GM12878 (cell line): ENCODE measurements at regions not wholly inside any gene's neighbourhood (a gene's known extent, or its start where the extent isn't known, plus 50 kb on each side); places are given as distances from the start of the nearest gene placed in this dataset.

ENCODE experiments used
- ATAC-seq: fragments of 200-7000 bp; cut with Tn5 transposase; 3 replicates; pipeline ENCODE4 v1.9.1; 2020; ENCODE audit warnings: mild to moderate bottlenecking, moderate library complexity
- BruUV-seq: library from RNA; stranded (reverse); fragments of 400-500 nt; replicated peaks from 2 replicates; lab custom pipeline; 2021; lab: Mats Ljungman, UMichigan
- CTCF ChIA-PET: fragments of 300-600 bp; sonication (Branson Sonifier 250); formaldehyde crosslinking; extraction: SDS; loops from one replicate; lab custom pipeline; 2021; ENCODE audit warnings: inconsistent platforms; lab: Yijun Ruan, JAX
- POLR2A ChIA-PET: fragments of 350-600 bp; formaldehyde crosslinking; extraction: SDS; loops from one replicate; lab custom pipeline; 2021; ENCODE audit warnings: inconsistent platforms; lab: Charles Lee
- RAD21 ChIA-PET: fragments of 300-600 bp; sonication (Branson Sonifier 250); formaldehyde crosslinking; loops from one replicate; lab custom pipeline; 2023; ENCODE audit warnings: antibody characterized with exemption; ENCODE audit not compliant: unreplicated experiment; lab: Charles Lee
- SMC1A ChIA-PET: fragments of 300-600 bp; sonication (Branson Sonifier 250); formaldehyde crosslinking; loops from one replicate; lab custom pipeline; 2023; ENCODE audit not compliant: unreplicated experiment, uncharacterized antibody; lab: Charles Lee
- DNase-seq: peaks from one replicate; pipeline ENCODE4 v3.0.0-alpha.2; 2011; ENCODE audit warnings: low read depth, low spot score
- FAIRE-seq: peaks from 3 replicates; lab custom pipeline; 2011; peaks lifted over from hg19 to GRCh38; lab: Jason Lieb, UNC
- H2AFZ ChIP-seq: 2 replicates; pipeline ENCODE4 v1.6.0; 2011; ENCODE audit warnings: low read depth, low read length, control low read depth; ENCODE audit not compliant: control insufficient read depth
- H3K27ac ChIP-seq: 2 replicates; pipeline ENCODE4 v1.5.1; 2011; ENCODE audit warnings: control low read depth; ENCODE audit not compliant: control insufficient read depth, insufficient read depth
- H3K27me3 ChIP-seq, 2 experiments: replicated peaks in 1 of 2; 2 replicates each; pipeline versions ENCODE4 v1.6.0 to v1.6.1; 2011; ENCODE audit warnings: low read length in 1 of 2; ENCODE audit not compliant: control insufficient read depth in 2 of 2, insufficient read depth in 2 of 2
- H3K36me3 ChIP-seq, 2 experiments: 2 replicates each; pipeline ENCODE4 v1.5.1; 2011; ENCODE audit warnings: low read length in 1 of 2; ENCODE audit not compliant: control insufficient read depth in 2 of 2, insufficient read depth in 2 of 2
- H3K4me1 ChIP-seq: 2 replicates; pipeline ENCODE4 v1.6.1; 2011; ENCODE audit warnings: mild to moderate bottlenecking, low read length, moderate library complexity, mixed read lengths; ENCODE audit not compliant: control insufficient read depth, insufficient read depth
- H3K4me2 ChIP-seq: 2 replicates; pipeline ENCODE4 v1.6.0; 2011; ENCODE audit warnings: control low read depth; ENCODE audit not compliant: control insufficient read depth, insufficient read depth
- H3K4me3 ChIP-seq: fragments of 200-600 bp; sonication (generic); 2 replicates; pipeline ENCODE4 v1.5.1; 2016
- H3K79me2 ChIP-seq: 2 replicates; pipeline ENCODE4 v1.6.0; 2011; ENCODE audit warnings: low read length; ENCODE audit not compliant: control insufficient read depth, insufficient read depth
- H3K9ac ChIP-seq: 2 replicates; pipeline ENCODE4 v1.8.0; 2011; ENCODE audit warnings: low read length, control low read depth, mixed read lengths; ENCODE audit not compliant: control insufficient read depth, insufficient read depth
- H3K9me3 ChIP-seq: replicated peaks from 3 replicates; pipeline ENCODE4 v1.5.1; 2011; ENCODE audit warnings: mild to moderate bottlenecking, low read length; ENCODE audit not compliant: control insufficient read depth, insufficient read depth
- H4K20me1 ChIP-seq: 2 replicates; pipeline ENCODE4 v1.6.0; 2011; ENCODE audit not compliant: control insufficient read depth, insufficient read depth
- BMI1 ChIP-seq: fragments of 450-650 bp; IDR thresholded peaks from 2 replicates; pipeline ENCODE4 v1.6.1; 2016; ENCODE audit warnings: mild to moderate bottlenecking, moderate library complexity, borderline replicate concordance
- CEBPB ChIP-seq, 2 experiments: fragments of 150-350 bp in 1 of 2; IDR thresholded peaks; 2 replicates each; pipeline ENCODE4 v1.6.1; 2012 to 2014; ENCODE audit warnings: low read depth in 2 of 2, low read length in 2 of 2, borderline replicate concordance in 1 of 2, inconsistent platforms in 1 of 2
- CHD2 ChIP-seq: IDR thresholded peaks from 2 replicates; pipeline ENCODE4 v1.6.1; 2011; ENCODE audit warnings: low read depth, low read length, improper control_type of control experiment, borderline replicate concordance
- EGR1 ChIP-seq, 2 experiments: IDR thresholded peaks; 1 replicate in 1 of 2; 2 replicates in 1 of 2; pipeline ENCODE4 v1.6.1; 2011 to 2012; ENCODE audit warnings: low read depth in 2 of 2, low read length in 2 of 2, borderline replicate concordance in 1 of 2, mild to moderate bottlenecking in 1 of 2, moderate library complexity in 1 of 2
- EZH2 ChIP-seq: IDR thresholded peaks from 2 replicates; pipeline ENCODE4 v1.6.1; 2012; ENCODE audit warnings: low read depth, mild to moderate bottlenecking, control low read depth, inconsistent platforms, low read length, borderline replicate concordance; ENCODE audit not compliant: control insufficient read depth
- FOS ChIP-seq: IDR thresholded peaks from 3 replicates; pipeline ENCODE4 v1.6.1; 2011; ENCODE audit warnings: borderline replicate concordance; ENCODE audit not compliant: insufficient read length; ENCODE audit errors: extremely low read depth
- FOXK2 ChIP-seq: fragments of 450-650 bp; IDR thresholded peaks from 2 replicates; pipeline ENCODE4 v1.6.1; 2017; ENCODE audit warnings: mild to moderate bottlenecking, moderate library complexity
- HDAC2 ChIP-seq: fragments of 200-600 bp; sonication (generic); IDR thresholded peaks from 2 replicates; pipeline ENCODE4 v1.6.1; 2017
- NR2C2 ChIP-seq: IDR thresholded peaks from 2 replicates; pipeline ENCODE4 v1.6.1; 2011; ENCODE audit warnings: borderline replicate concordance, low read depth; ENCODE audit not compliant: control insufficient read depth, insufficient read length
- NRF1 ChIP-seq: conservative IDR thresholded peaks from 2 replicates; pipeline ENCODE4 v1.6.1; 2011; ENCODE audit warnings: mild to moderate bottlenecking, low read depth, low read length, improper control_type of control experiment
- RAD21 ChIP-seq: IDR thresholded peaks from 2 replicates; pipeline ENCODE4 v1.6.1; 2011; ENCODE audit warnings: mild to moderate bottlenecking, low read depth, low read length, moderate library complexity; ENCODE audit not compliant: insufficient read depth
- SPI1 ChIP-seq: IDR thresholded peaks from 2 replicates; pipeline ENCODE4 v1.6.1; 2011; ENCODE audit warnings: low read depth, mild to moderate bottlenecking, low read length, moderate library complexity, borderline replicate concordance; ENCODE audit not compliant: insufficient read depth
- SREBF2 ChIP-seq: IDR thresholded peaks from 2 replicates; pipeline ENCODE4 v1.6.1; 2012; ENCODE audit warnings: mild to moderate bottlenecking, low read length
- TBL1XR1 ChIP-seq: IDR thresholded peaks from 2 replicates; pipeline ENCODE4 v1.6.1; 2012; ENCODE audit warnings: low read depth, low read length, improper control_type of control experiment
- TCF12 ChIP-seq: IDR thresholded peaks from 2 replicates; pipeline ENCODE4 v1.6.1; 2011; ENCODE audit warnings: low read depth, mild to moderate bottlenecking, low read length
- ZNF274 ChIP-seq: IDR thresholded peaks from one replicate; pipeline ENCODE4 v1.8.0; 2011; ENCODE audit not compliant: insufficient read length, insufficient read depth
- WGBS: methylation state at CpG from one replicate; pipeline ENCODE4 v1.1.6; 2016; ENCODE audit warnings: low lambda C conversion rate; ENCODE audit not compliant: insufficient replicate concordance, insufficient coverage; ENCODE audit errors: missing lambda C conversion rate; 5-methylcytosine and 5-hydroxymethylcytosine counted together
- in situ Hi-C: fragments of 300-500 bp; cut with MboI; formaldehyde crosslinking; loops from 9 replicates; pipeline ENCODE4 v1.14.3; 2018; ENCODE audit warnings: mixed read lengths
- intact Hi-C: fragments of 100-400 bp; cut with micrococcal nuclease; formaldehyde crosslinking; loops from one replicate; pipeline ENCODE4 v1.14.2; 2022; ENCODE audit not compliant: unreplicated experiment
- TF ChIP-seq, protein P1 (sequence below): IDR thresholded peaks from 2 replicates; pipeline ENCODE4 v1.6.1; 2011; ENCODE audit warnings: low read depth, low read length, improper control_type of control experiment, borderline replicate concordance
- TF ChIP-seq, protein P2 (sequence below): fragments of 450-650 bp; IDR thresholded peaks from 2 replicates; pipeline ENCODE4 v1.6.1; 2017; ENCODE audit warnings: low read depth, mild to moderate bottlenecking, moderate library complexity
- TF ChIP-seq, protein P3 (sequence below): IDR thresholded peaks from 2 replicates; pipeline ENCODE4 v1.6.1; 2012; ENCODE audit warnings: low read depth, low read length, improper control_type of control experiment

DNA sequence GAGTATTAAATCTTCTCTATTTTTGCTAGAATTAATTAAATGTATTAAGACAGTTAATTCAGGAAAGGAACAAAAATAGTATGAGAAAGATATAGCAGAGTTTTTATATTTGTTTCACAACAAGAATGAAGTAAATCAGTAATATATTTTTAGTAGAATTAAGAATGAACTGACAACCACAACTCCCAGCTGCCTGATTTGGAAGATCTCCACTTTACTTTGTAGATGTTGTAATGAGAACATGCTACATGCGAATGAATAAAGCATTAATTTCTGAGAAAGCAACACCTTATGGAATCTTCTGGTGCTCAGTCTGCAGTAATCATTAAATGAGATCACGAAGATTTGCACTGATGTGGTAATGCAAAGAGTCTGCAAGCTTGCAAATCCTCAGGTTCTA, 695.6 kb upstream of the PCDH7 start:
- no TSS peak for BruUV-seq

DNA sequence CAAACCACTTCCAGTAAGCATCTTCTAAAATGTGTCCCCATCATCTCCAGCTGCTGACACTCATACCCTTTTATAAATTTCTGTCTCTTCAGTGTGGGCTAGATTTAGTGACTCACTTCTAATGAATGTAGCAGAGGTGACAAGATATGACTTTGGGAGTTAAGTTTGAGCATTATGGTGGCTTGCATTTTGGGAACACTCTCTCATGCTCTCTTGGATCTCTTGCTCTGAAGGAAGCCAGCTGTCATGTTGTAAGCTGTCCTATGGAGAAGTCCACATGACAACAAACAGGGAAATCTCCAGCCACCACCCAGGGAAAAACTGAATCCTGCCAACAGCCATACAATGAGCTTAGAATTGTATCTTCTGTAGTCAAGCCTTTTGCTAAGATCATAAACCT, 691.3 kb upstream of the PCDH7 start:
- H3K4me2 ChIP-seq, result no peak overlapping the region
- intact Hi-C loops (no loop called here), in situ Hi-C loops (no loop called here)
- BruUV-seq, result no TSS peak
- ATAC-seq (no peak), DNase-seq (no peak), FAIRE-seq (no peak)
- no peaks in the 10 kb centered on the region for H3K36me3 ChIP-seq
- no peaks in the 10 kb centered on the region for H3K4me1 ChIP-seq
- H3K9ac ChIP-seq, result no peak overlapping the region
- POLR2A ChIA-PET, result no interaction called here
- no peaks in the 10 kb centered on the region for H4K20me1 ChIP-seq
- no peak overlapping the region for H2AFZ ChIP-seq
- no peaks in the 10 kb centered on the region for H3K79me2 ChIP-seq
- H3K4me3 ChIP-seq, result no peak overlapping the region
- SMC1A ChIA-PET, result no interaction called here
- CTCF ChIA-PET, result no interaction called here
- RAD21 ChIA-PET, result no interaction called here
- H3K27me3 ChIP-seq, result no peaks in the 10 kb centered on the region
- H3K9me3 ChIP-seq, result no peaks in the 10 kb centered on the region
- H3K27ac ChIP-seq, result no peak overlapping the region
- TF ChIP-seq TCF12 (no peak), NRF1 (no peak), EGR1 (IDR thresholded peaks at IDR 0.05; ENCODE audit: borderline replicate concordance in 1 of 2, low read depth in 2 of 2, low read length in 2 of 2) (no peak), CEBPB (IDR thresholded peaks at IDR 0.05; ENCODE audit: borderline replicate concordance in 1 of 2, low read depth in 2 of 2, low read length in 2 of 2) (no peak), NR2C2 (no peak), TBL1XR1 (no peak), FOS (no peak), CHD2 (no peak), HDAC2 (no peak), EZH2 (no peak), ZNF274 (no peak)
- TF ChIP-seq, protein P1, sequence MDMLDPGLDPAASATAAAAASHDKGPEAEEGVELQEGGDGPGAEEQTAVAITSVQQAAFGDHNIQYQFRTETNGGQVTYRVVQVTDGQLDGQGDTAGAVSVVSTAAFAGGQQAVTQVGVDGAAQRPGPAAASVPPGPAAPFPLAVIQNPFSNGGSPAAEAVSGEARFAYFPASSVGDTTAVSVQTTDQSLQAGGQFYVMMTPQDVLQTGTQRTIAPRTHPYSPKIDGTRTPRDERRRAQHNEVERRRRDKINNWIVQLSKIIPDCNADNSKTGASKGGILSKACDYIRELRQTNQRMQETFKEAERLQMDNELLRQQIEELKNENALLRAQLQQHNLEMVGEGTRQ, result no peak
- TF ChIP-seq, protein P2, sequence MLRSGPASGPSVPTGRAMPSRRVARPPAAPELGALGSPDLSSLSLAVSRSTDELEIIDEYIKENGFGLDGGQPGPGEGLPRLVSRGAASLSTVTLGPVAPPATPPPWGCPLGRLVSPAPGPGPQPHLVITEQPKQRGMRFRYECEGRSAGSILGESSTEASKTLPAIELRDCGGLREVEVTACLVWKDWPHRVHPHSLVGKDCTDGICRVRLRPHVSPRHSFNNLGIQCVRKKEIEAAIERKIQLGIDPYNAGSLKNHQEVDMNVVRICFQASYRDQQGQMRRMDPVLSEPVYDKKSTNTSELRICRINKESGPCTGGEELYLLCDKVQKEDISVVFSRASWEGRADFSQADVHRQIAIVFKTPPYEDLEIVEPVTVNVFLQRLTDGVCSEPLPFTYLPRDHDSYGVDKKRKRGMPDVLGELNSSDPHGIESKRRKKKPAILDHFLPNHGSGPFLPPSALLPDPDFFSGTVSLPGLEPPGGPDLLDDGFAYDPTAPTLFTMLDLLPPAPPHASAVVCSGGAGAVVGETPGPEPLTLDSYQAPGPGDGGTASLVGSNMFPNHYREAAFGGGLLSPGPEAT, result no peak
- TF ChIP-seq, protein P3, sequence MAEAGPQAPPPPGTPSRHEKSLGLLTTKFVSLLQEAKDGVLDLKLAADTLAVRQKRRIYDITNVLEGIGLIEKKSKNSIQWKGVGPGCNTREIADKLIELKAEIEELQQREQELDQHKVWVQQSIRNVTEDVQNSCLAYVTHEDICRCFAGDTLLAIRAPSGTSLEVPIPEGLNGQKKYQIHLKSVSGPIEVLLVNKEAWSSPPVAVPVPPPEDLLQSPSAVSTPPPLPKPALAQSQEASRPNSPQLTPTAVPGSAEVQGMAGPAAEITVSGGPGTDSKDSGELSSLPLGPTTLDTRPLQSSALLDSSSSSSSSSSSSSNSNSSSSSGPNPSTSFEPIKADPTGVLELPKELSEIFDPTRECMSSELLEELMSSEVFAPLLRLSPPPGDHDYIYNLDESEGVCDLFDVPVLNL, result no peak

More for the DNA sequence above, 695.6 kb upstream of the PCDH7 start:
- 0% methylated on average over 2 of the region's 2 CpGs for WGBS
- Histone ChIP-seq H3K4me2 (no peak overlapping the region), H3K9me3 (no peaks in the 10 kb centered on the region), H3K27ac (no peak overlapping the region), H3K79me2 (no peaks in the 10 kb centered on the region), H3K9ac (no peak overlapping the region), H3K4me3 (no peak overlapping the region), H3K27me3 (no peaks in the 10 kb centered on the region), H2AFZ (no peak overlapping the region), H3K4me1 (no peaks in the 10 kb centered on the region), H3K36me3 (no peaks in the 10 kb centered on the region), H4K20me1 (no peaks in the 10 kb centered on the region)
- ATAC-seq, result no peak
- no peak for FAIRE-seq
- TF ChIP-seq SPI1 (no peak), SREBF2 (no peak), BMI1 (no peak), RAD21 (no peak), FOXK2 (no peak)
- ChIA-PET RAD21 (no interaction called here), CTCF (no interaction called here), SMC1A (interaction anchor here (0.5 kb wide), 1 partner anchor 55 kb away, joined by 3 read pairs; no protein-coding TSS in a partner anchor), POLR2A (no interaction called here)
- intact Hi-C loops (no loop called here), in situ Hi-C loops (no loop called here)
- DNase-seq, result no peak
